ENCODE measurements at regions not wholly inside any gene's neighbourhood (a gene's known extent, or its start where the extent isn't known, plus 50 kb on each side); places are given as distances from the start of the nearest gene placed in this dataset.

- no peak overlapping the region for H3K4me2 ChIP-seq (ENCODE audit: low read length)
- H3K79me2 ChIP-seq (ENCODE audit: control insufficient read depth, low read length): no peaks in the 10 kb centered on the region
- H3K4me3 ChIP-seq (ENCODE audit: low read length): no peak overlapping the region
- H3K36me3 ChIP-seq (ENCODE audit: control insufficient read depth, low read length): no peaks in the 10 kb centered on the region
- no peak for TF ChIP-seq CTCF (IDR thresholded peaks at IDR 0.05; ENCODE audit: low read depth, low read length, poor library complexity, severe bottlenecking)
- TF ChIP-seq EZH2phosphoT487 (IDR thresholded peaks at IDR 0.05; ENCODE audit: borderline replicate concordance, low read length): no peak
- H3F3A ChIP-seq (ENCODE audit: control insufficient read depth, insufficient read depth): no peaks in the 10 kb centered on the region
- no peaks in the 10 kb centered on the region for H3K9me2 ChIP-seq (replicated peaks; ENCODE audit: control insufficient read depth, low read length)
- H3K9me3 ChIP-seq (ENCODE audit: control insufficient read depth, insufficient read depth, low read length): no peaks in the 10 kb centered on the region
- no peaks in the 10 kb centered on the region for H3K4me1 ChIP-seq (ENCODE audit: control insufficient read depth, low read length)
- H3K27me3 ChIP-seq (ENCODE audit: control insufficient read depth, low read length): no peaks in the 10 kb centered on the region
- H3K27ac ChIP-seq (ENCODE audit: low read depth, low read length): no peak overlapping the region
- H4K20me1 ChIP-seq (ENCODE audit: control insufficient read depth, insufficient read depth, low read depth, low read length): no peaks in the 10 kb centered on the region
Measured at GRCh38 chr18:22846697-22847096, 86.4 kb upstream of the RBBP8 start.

GRCh38 chr18:22847392-22847791 is 85.7 kb upstream of the RBBP8 start:
- no peaks in the 10 kb centered on the region for H3K36me3 ChIP-seq (ENCODE audit: control insufficient read depth, low read length)
- no peak overlapping the region for H3K27ac ChIP-seq (ENCODE audit: low read depth, low read length)
- no peak overlapping the region for H3K4me3 ChIP-seq (ENCODE audit: low read length)
- H3K79me2 ChIP-seq (ENCODE audit: control insufficient read depth, low read length): no peaks in the 10 kb centered on the region
- no peaks in the 10 kb centered on the region for H3K9me2 ChIP-seq (replicated peaks; ENCODE audit: control insufficient read depth, low read length)
- H3K27me3 ChIP-seq (ENCODE audit: control insufficient read depth, low read length): 0 out of 2 replicates have a peak, but pooled peaks cover 3% of the 10 kb centered on the region
- H3K9me3 ChIP-seq (ENCODE audit: control insufficient read depth, insufficient read depth, low read length): no peaks in the 10 kb centered on the region
- no peaks in the 10 kb centered on the region for H4K20me1 ChIP-seq (ENCODE audit: control insufficient read depth, insufficient read depth, low read depth, low read length)
- no peaks in the 10 kb centered on the region for H3F3A ChIP-seq (ENCODE audit: control insufficient read depth, insufficient read depth)
- TF ChIP-seq CTCF (IDR thresholded peaks at IDR 0.05; ENCODE audit: low read depth, low read length, poor library complexity, severe bottlenecking): no peak
- no peak for TF ChIP-seq EZH2phosphoT487 (IDR thresholded peaks at IDR 0.05; ENCODE audit: borderline replicate concordance, low read length)
- H3K4me1 ChIP-seq (ENCODE audit: control insufficient read depth, low read length): no peaks in the 10 kb centered on the region
- no peak overlapping the region for H3K4me2 ChIP-seq (ENCODE audit: low read length)

GRCh38 chr18:22847867-22848451 is 85.2 kb upstream of the RBBP8 start:
- Histone ChIP-seq H3K9me3 (ENCODE audit: control insufficient read depth, insufficient read depth, low read length) (no peaks in the 10 kb centered on the region), H3K27me3 (ENCODE audit: control insufficient read depth, low read length) (0 out of 2 replicates have a peak, but pooled peaks cover 4% of the 10 kb centered on the region), H3K4me1 (ENCODE audit: control insufficient read depth, low read length) (no peaks in the 10 kb centered on the region), H3K36me3 (ENCODE audit: control insufficient read depth, low read length) (no peaks in the 10 kb centered on the region), H3K4me2 (ENCODE audit: low read length) (no peak overlapping the region), H3K9me2 (replicated peaks; ENCODE audit: control insufficient read depth, low read length) (no peaks in the 10 kb centered on the region), H3K79me2 (ENCODE audit: control insufficient read depth, low read length) (no peaks in the 10 kb centered on the region), H4K20me1 (ENCODE audit: control insufficient read depth, insufficient read depth, low read depth, low read length) (no peaks in the 10 kb centered on the region), H3K27ac (ENCODE audit: low read depth, low read length) (no peak overlapping the region), H3K4me3 (ENCODE audit: low read length) (no peak overlapping the region), H3F3A (ENCODE audit: control insufficient read depth, insufficient read depth) (no peaks in the 10 kb centered on the region)
- TF ChIP-seq CTCF (IDR thresholded peaks at IDR 0.05; ENCODE audit: low read depth, low read length, poor library complexity, severe bottlenecking) (no peak), EZH2phosphoT487 (IDR thresholded peaks at IDR 0.05; ENCODE audit: borderline replicate concordance, low read length) (no peak)

Data from DOHH2 (cell line).